ENCODE measurements at regions not wholly inside any gene's neighbourhood (a gene's known extent, or its start where the extent isn't known, plus 50 kb on each side); places are given as distances from the start of the nearest gene placed in this dataset.

GRCh38 chr12:24431872-24432271 lies 482.4 kb upstream of the SOX5 start (continued):
- TF ChIP-seq CBX2 (IDR thresholded peaks at IDR 0.05; ENCODE audit: borderline replicate concordance, low read depth): no peak

- ChIA-PET POLR2A (no interaction called here), CTCF (no interaction called here)
- no peak for DNase-seq (ENCODE audit: low read depth in 1 of 2, low spot score in 1 of 2)
- Histone ChIP-seq H3K4me1 (no peaks in the 10 kb centered on the region), H3K27ac (no peak overlapping the region), H3K4me2 (no peak overlapping the region), H3K9me3 (no peaks in the 10 kb centered on the region), H3K4me3 (no peak overlapping the region)
- 41% methylated on average over 4 of the region's 4 CpGs for WGBS (ENCODE audit: missing lambda C conversion rate)
- FAIRE-seq: no peak
- no peak for ATAC-seq
- TF ChIP-seq PBX3 (IDR thresholded peaks at IDR 0.05): no peak
- no peak for TF ChIP-seq RCOR1 (IDR thresholded peaks at IDR 0.05; ENCODE audit: low read depth, low read length)
- TF ChIP-seq ZSCAN20 (CRISPR knock-in tag; IDR thresholded peaks at IDR 0.05): no peak
- TF ChIP-seq MAFK (IDR thresholded peaks at IDR 0.05; ENCODE audit: partially characterized antibody): no peak
- TF ChIP-seq FOXS1 (CRISPR knock-in tag; IDR thresholded peaks at IDR 0.05): no peak
- no peak for TF ChIP-seq KDM1A (IDR thresholded peaks at IDR 0.05; ENCODE audit: low read depth)
- no peak for TF ChIP-seq POLR2A (IDR thresholded peaks at IDR 0.05; ENCODE audit: low read length)
- no peak for TF ChIP-seq CBX2 (IDR thresholded peaks at IDR 0.05; ENCODE audit: borderline replicate concordance, low read depth)
- TF ChIP-seq HEYL (CRISPR knock-in tag; IDR thresholded peaks at IDR 0.05): no peak
- TF ChIP-seq ESRRA (IDR thresholded peaks at IDR 0.05; ENCODE audit: borderline replicate concordance, low read length): no peak
- no peak for TF ChIP-seq HOXB13 (CRISPR knock-in tag; IDR thresholded peaks at IDR 0.05; ENCODE audit: low read depth)
- no peak for TF ChIP-seq E2F6 (IDR thresholded peaks at IDR 0.05; ENCODE audit: borderline replicate concordance, low read depth)
- TF ChIP-seq TFCP2L1 (CRISPR knock-in tag; IDR thresholded peaks at IDR 0.05): no peak
- no peak for TF ChIP-seq BHLHE40 (IDR thresholded peaks at IDR 0.05; ENCODE audit: low read depth, low read length)
These were observed 478.3 kb upstream of the SOX5 start for GRCh38 chr12:24427776-24428175.

- Histone ChIP-seq H3K4me2 (no peak overlapping the region), H3K9me3 (no peaks in the 10 kb centered on the region), H3K4me3 (no peak overlapping the region), H3K27ac (no peak overlapping the region), H3K4me1 (no peaks in the 10 kb centered on the region)
- TF ChIP-seq GATA3 (IDR thresholded peaks at IDR 0.05; ENCODE audit: borderline replicate concordance) (no peak), USF2 (IDR thresholded peaks at IDR 0.05) (no peak), CTCF (IDR thresholded peaks at IDR 0.05) (no peak), PHF8 (IDR thresholded peaks at IDR 0.05; ENCODE audit: borderline replicate concordance, low read depth) (no peak), POLR2A (IDR thresholded peaks at IDR 0.05; ENCODE audit: low read length) (no peak)
- ATAC-seq: no peak
- CTCF ChIA-PET: no interaction called here
- FAIRE-seq: no peak
- POLR2A ChIA-PET: no interaction called here
- 43% methylated on average over 2 of the region's 2 CpGs for WGBS (ENCODE audit: missing lambda C conversion rate)
- DNase-seq (ENCODE audit: low read depth in 1 of 2, low spot score in 1 of 2): no peak
These were observed 476.1 kb upstream of the SOX5 start for GRCh38 chr12:24425601-24425970.

GRCh38 chr12:24424889-24425600 lies 475.6 kb upstream of the SOX5 start:
- CTCF ChIA-PET: no interaction called here

More at GRCh38 chr12:24424889-24425600, 475.6 kb upstream of the SOX5 start:
- POLR2A ChIA-PET: no interaction called here
- no peaks in the 10 kb centered on the region for H3K9me3 ChIP-seq
- no peak for FAIRE-seq
- under 1% methylated on average over 6 of the region's 6 CpGs for WGBS (ENCODE audit: missing lambda C conversion rate)
- no peaks in the 10 kb centered on the region for H3K4me1 ChIP-seq
- no peak overlapping the region for H3K27ac ChIP-seq
- DNase-seq (ENCODE audit: low read depth in 1 of 2, low spot score in 1 of 2): no peak
- TF ChIP-seq RCOR1 (IDR thresholded peaks at IDR 0.05; ENCODE audit: low read depth, low read length) (no peak), ZFP36 (IDR thresholded peaks at IDR 0.05; ENCODE audit: borderline replicate concordance, partially characterized antibody) (no peak), TFCP2L1 (CRISPR knock-in tag; IDR thresholded peaks at IDR 0.05) (no peak), HOXB5 (CRISPR knock-in tag; IDR thresholded peaks at IDR 0.05) (no peak), HOXA7 (CRISPR knock-in tag; IDR thresholded peaks at IDR 0.05) (no peak), POLR2AphosphoS2 (conservative IDR thresholded peaks at IDR 0.05; ENCODE audit: low read length) (no peak)
- H3K4me3 ChIP-seq: no peak overlapping the region
- no peak overlapping the region for H3K4me2 ChIP-seq
- ATAC-seq: no peak
